ENCODE measurements at regions not wholly inside any gene's neighbourhood (a gene's known extent, or its start where the extent isn't known, plus 50 kb on each side); places are given as distances from the start of the nearest gene placed in this dataset.
A peak's percentile ranks its signal among the peaks of the same experiment; 100 is the strongest.
"Not testable (repeated sequence)": the region's sequence is repeated elsewhere in the genome, so short reads cannot be mapped to it uniquely, and the experiment has no call there.

GRCh38 chr9:135275163-135275562 lies 187.7 kb downstream of the OLFM1 start:
- ATAC-seq: no peak
- DNase-seq: no peak

- no peak for DNase-seq
- no peak for ATAC-seq
These were observed 188.3 kb downstream of the OLFM1 start for GRCh38 chr9:135275571-135276289.

GRCh38 chr9:135277219-135278201 lies 190.0 kb downstream of the OLFM1 start:
- DNase-seq: no peak

GRCh38 chr9:135278586-135278985 lies 191.1 kb downstream of the OLFM1 start:
- DNase-seq (no peak), ATAC-seq (no peak)

More at GRCh38 chr9:135277219-135278201, 190.0 kb downstream of the OLFM1 start:
- ATAC-seq: no peak

- DNase-seq (no peak), ATAC-seq (no peak)
These were observed 191.9 kb downstream of the OLFM1 start for GRCh38 chr9:135279385-135279784.

GRCh38 chr9:135279834-135280393 lies 192.4 kb downstream of the OLFM1 start:
- DNase-seq: no peak
- ATAC-seq: no peak

- DNase-seq: no peak
- no peak for ATAC-seq
These were observed 193.2 kb downstream of the OLFM1 start for GRCh38 chr9:135280666-135281065.

GRCh38 chr9:135281151-135281550 lies 193.7 kb downstream of the OLFM1 start:
- no peak for DNase-seq
- ATAC-seq: no peak

- ATAC-seq: no peak
These were observed 194.6 kb downstream of the OLFM1 start for GRCh38 chr9:135281791-135282737.

GRCh38 chr9:135282808-135283207 lies 195.3 kb downstream of the OLFM1 start:
- DNase-seq: no peak
- no peak for ATAC-seq

More at GRCh38 chr9:135281791-135282737, 194.6 kb downstream of the OLFM1 start:
- peak; percentile 6 for DNase-seq

- ATAC-seq (no peak), DNase-seq (no peak)
These were observed 195.9 kb upstream of the PPP1R26 start for GRCh38 chr9:135283671-135284070.

GRCh38 chr9:135284386-135285134 lies 195.0 kb upstream of the PPP1R26 start:
- DNase-seq: no peak
- no peak for ATAC-seq

- ATAC-seq, DNase-seq: not testable (repeated sequence)
These were observed 193.2 kb upstream of the PPP1R26 start for GRCh38 chr9:135286187-135286925.

GRCh38 chr9:135286961-135287360 lies 192.6 kb upstream of the PPP1R26 start:
- no peak for ATAC-seq
- no peak for DNase-seq

- DNase-seq (no peak), ATAC-seq (no peak)
These were observed 192.0 kb upstream of the PPP1R26 start for GRCh38 chr9:135287627-135288026.

GRCh38 chr9:135288054-135288453 lies 191.5 kb upstream of the PPP1R26 start:
- DNase-seq (no peak), ATAC-seq (no peak)

- ATAC-seq (no peak), DNase-seq (no peak)
These were observed 190.5 kb upstream of the PPP1R26 start for GRCh38 chr9:135289081-135289491.

- ATAC-seq (no peak), DNase-seq (no peak)
These were observed 189.5 kb upstream of the PPP1R26 start for GRCh38 chr9:135290086-135290485.

GRCh38 chr9:135290566-135290965 lies 189.0 kb upstream of the PPP1R26 start:
- DNase-seq (no peak), ATAC-seq (no peak)

- no peak for ATAC-seq
These were observed 188.4 kb upstream of the PPP1R26 start for GRCh38 chr9:135291165-135291564.

More at GRCh38 chr9:135291165-135291564, 188.4 kb upstream of the PPP1R26 start:
- no peak for DNase-seq

Data from stimulated activated naive CD8-positive, alpha-beta T cell treated with anti-CD3 and anti-CD28 coated beads, Interleukin-15, Interleukin-2, amounts not matched to agents 100 U/mL and 50 U/mL, for 24 hours (primary cell).